HepG2 (cell line): ENCODE measurements at regions not wholly inside any gene's neighbourhood (a gene's known extent, or its start where the extent isn't known, plus 50 kb on each side); places are given as distances from the start of the nearest gene placed in this dataset.

ENCODE experiments used
- BHLHE40 ChIP-seq: IDR thresholded peaks from 2 replicates; pipeline ENCODE4 v1.6.1; 2011; ENCODE audit warnings: low read length, improper control_type of control experiment
- CEBPZ ChIP-seq: IDR thresholded peaks from 2 replicates; pipeline ENCODE4 v1.6.1; 2012; ENCODE audit warnings: low read length, improper control_type of control experiment
- CREM ChIP-seq, 2 experiments: sonication (generic) in 1 of 2; formaldehyde crosslinking in 1 of 2; IDR thresholded peaks; 2 replicates each; pipeline versions ENCODE4 v1.4.0 to v1.6.1; 2016 to 2020; ENCODE audit warnings: antibody characterized with exemption in 1 of 2, mild to moderate bottlenecking in 1 of 2, missing genetic modification reagents in 1 of 2
- CTCF ChIP-seq: sonication (generic); formaldehyde crosslinking; IDR thresholded peaks from 2 replicates; pipeline ENCODE4 v1.5.0; 2020; ENCODE audit warnings: mild to moderate bottlenecking, missing genetic modification reagents, moderate library complexity
- E2F5 ChIP-seq: sonication (generic); formaldehyde crosslinking; conservative IDR thresholded peaks from 2 replicates; pipeline ENCODE4 v1.4.0; 2020; ENCODE audit warnings: missing genetic modification reagents
- HNF4G ChIP-seq, 2 experiments: sonication (generic) in 1 of 2; formaldehyde crosslinking in 1 of 2; IDR thresholded peaks; 2 replicates each; pipeline versions ENCODE4 v1.4.0 to v1.6.1; 2011 to 2020; ENCODE audit warnings: borderline replicate concordance in 2 of 2, low read depth in 2 of 2, mild to moderate bottlenecking in 2 of 2, low read length in 1 of 2, missing genetic modification reagents in 1 of 2, moderate library complexity in 1 of 2
- JUND ChIP-seq: sonication (generic); formaldehyde crosslinking; IDR thresholded peaks from 2 replicates; pipeline ENCODE4 v1.8.0; 2022; ENCODE audit warnings: mild to moderate bottlenecking, missing genetic modification reagents
- NFE2 ChIP-seq: sonication (generic); formaldehyde crosslinking; IDR thresholded peaks from 2 replicates; pipeline ENCODE4 v1.4.0; 2020; ENCODE audit warnings: missing genetic modification reagents
- NFYB ChIP-seq: sonication (generic); formaldehyde crosslinking; IDR thresholded peaks from 2 replicates; pipeline ENCODE4 v1.4.0; 2020; ENCODE audit warnings: missing genetic modification reagents
- RARG ChIP-seq: sonication (generic); formaldehyde crosslinking; IDR thresholded peaks from 2 replicates; pipeline ENCODE4 v1.4.0; 2020; ENCODE audit warnings: low read depth, mild to moderate bottlenecking, missing genetic modification reagents
- SMAD3 ChIP-seq: sonication (generic); formaldehyde crosslinking; IDR thresholded peaks from 2 replicates; pipeline ENCODE4 v1.4.0; 2020; ENCODE audit warnings: missing genetic modification reagents
- THYN1 ChIP-seq: sonication (generic); formaldehyde crosslinking; IDR thresholded peaks from 2 replicates; pipeline ENCODE4 v1.8.1; 2023; ENCODE audit warnings: low read depth, mild to moderate bottlenecking, moderate library complexity, missing genetic modification reagents, borderline replicate concordance
- TF ChIP-seq, protein P1 (sequence below): IDR thresholded peaks from 2 replicates; pipeline ENCODE4 v1.6.1; 2012; ENCODE audit warnings: low read depth, low read length, improper control_type of control experiment

DNA sequence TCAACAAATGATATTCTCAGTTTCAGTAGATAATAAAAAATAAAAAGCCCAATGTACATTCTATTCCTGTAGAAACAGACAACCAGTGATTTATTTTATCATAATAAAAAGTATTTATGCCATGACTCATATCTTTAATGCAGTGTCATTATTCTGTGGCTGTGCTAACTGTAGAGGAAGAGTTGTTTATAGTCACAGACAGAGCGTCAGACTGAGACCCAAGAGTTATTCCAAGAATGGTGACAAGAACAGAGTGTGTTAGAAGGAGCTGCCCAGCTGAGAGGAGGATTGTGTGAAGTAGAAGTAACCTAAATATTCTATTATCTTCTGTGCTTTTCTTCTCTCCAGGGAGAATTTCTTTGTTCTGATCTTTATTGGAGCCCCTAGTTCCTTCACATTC is 210.7 kb downstream of the PPP1R2C start:
- TF ChIP-seq SMAD3 (no peak), CEBPZ (no peak), HNF4G (IDR thresholded peaks at IDR 0.05; ENCODE audit: borderline replicate concordance, low read depth, low read length) (no peak), HNF4G (CRISPR knock-in tag; IDR thresholded peaks at IDR 0.05; ENCODE audit: borderline replicate concordance, low read depth) (no peak), NFYB (CRISPR knock-in tag) (no peak), CREM (IDR thresholded peaks at IDR 0.05) (no peak), CREM (CRISPR knock-in tag; IDR thresholded peaks at IDR 0.05) (no peak), THYN1 (CRISPR knock-in tag) (no peak), CTCF (CRISPR knock-in tag) (no peak), BHLHE40 (no peak), RARG (CRISPR knock-in tag) (no peak), JUND (CRISPR knock-in tag) (no peak), E2F5 (CRISPR knock-in tag) (no peak), NFE2 (no peak)
- TF ChIP-seq, protein P1, sequence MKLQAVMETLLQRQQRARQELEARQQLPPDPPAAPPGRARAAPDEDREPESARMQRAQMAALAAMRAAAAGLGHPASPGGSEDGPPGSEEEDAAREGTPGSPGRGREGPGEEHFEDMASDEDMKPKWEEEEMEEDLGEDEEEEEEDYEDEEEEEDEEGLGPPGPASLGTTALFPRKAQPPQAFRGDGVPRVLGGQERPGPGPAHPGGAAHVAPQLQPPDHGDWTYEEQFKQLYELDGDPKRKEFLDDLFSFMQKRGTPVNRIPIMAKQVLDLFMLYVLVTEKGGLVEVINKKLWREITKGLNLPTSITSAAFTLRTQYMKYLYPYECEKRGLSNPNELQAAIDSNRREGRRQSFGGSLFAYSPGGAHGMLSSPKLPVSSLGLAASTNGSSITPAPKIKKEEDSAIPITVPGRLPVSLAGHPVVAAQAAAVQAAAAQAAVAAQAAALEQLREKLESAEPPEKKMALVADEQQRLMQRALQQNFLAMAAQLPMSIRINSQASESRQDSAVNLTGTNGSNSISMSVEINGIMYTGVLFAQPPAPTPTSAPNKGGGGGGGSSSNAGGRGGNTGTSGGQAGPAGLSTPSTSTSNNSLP, result no peak
